Skeletal muscle tissue (tissue), 3 donors: ENCODE measurements at regions not wholly inside any gene's neighbourhood (a gene's known extent, or its start where the extent isn't known, plus 50 kb on each side); places are given as distances from the start of the nearest gene placed in this dataset.
"Not testable (repeated sequence)": the region's sequence is repeated elsewhere in the genome, so short reads cannot be mapped to it uniquely, and the experiment has no call there.

ENCODE experiments used
- H3K27ac ChIP-seq: one replicate; pipeline ENCODE4 v1.7.0; 2013; ENCODE audit warnings: mild to moderate bottlenecking, low read depth, low read length, inconsistent platforms
- H3K27me3 ChIP-seq, 3 donors: one replicate each; pipeline ENCODE4 v1.7.0; 2013; ENCODE audit warnings: low read length in 3 of 3; ENCODE audit not compliant: control insufficient read depth in 3 of 3, insufficient read depth in 3 of 3
- H3K36me3 ChIP-seq, 3 donors: one replicate each; pipeline ENCODE4 v1.7.0; 2013; ENCODE audit warnings: low read length in 3 of 3; ENCODE audit not compliant: control insufficient read depth in 3 of 3, insufficient read depth in 3 of 3
- H3K4me1 ChIP-seq, 3 donors: one replicate each; pipeline ENCODE4 v1.7.0; 2013; ENCODE audit warnings: low read length in 3 of 3, mild to moderate bottlenecking in 3 of 3; ENCODE audit not compliant: control insufficient read depth in 3 of 3, insufficient read depth in 3 of 3
- H3K4me3 ChIP-seq, 3 donors: one replicate each; pipeline ENCODE4 v1.7.0; 2013; ENCODE audit warnings: low read length in 3 of 3
- H3K9ac ChIP-seq, 3 donors: one replicate each; pipeline ENCODE4 v1.7.0; 2013; ENCODE audit warnings: low read length in 3 of 3, mild to moderate bottlenecking in 3 of 3, moderate library complexity in 2 of 3, low read depth in 1 of 3
- H3K9me3 ChIP-seq, 3 donors: one replicate each; pipeline ENCODE4 v1.7.0; 2013; ENCODE audit warnings: low read length in 3 of 3; ENCODE audit not compliant: control insufficient read depth in 3 of 3
- donor health status: Osteomylitis.

GRCh38 chr16:63169100-63169499, 1132.9 kb upstream of the CDH8 start:
- Histone ChIP-seq H3K27me3 (no peaks in the 10 kb centered on the region), H3K36me3 (no peaks in the 10 kb centered on the region), H3K9ac (no peak overlapping the region), H3K4me3 (no peak overlapping the region), H3K4me1 (no peaks in the 10 kb centered on the region), H3K9me3 (no peaks in the 10 kb centered on the region), H3K27ac (no peak overlapping the region)

DNA sequence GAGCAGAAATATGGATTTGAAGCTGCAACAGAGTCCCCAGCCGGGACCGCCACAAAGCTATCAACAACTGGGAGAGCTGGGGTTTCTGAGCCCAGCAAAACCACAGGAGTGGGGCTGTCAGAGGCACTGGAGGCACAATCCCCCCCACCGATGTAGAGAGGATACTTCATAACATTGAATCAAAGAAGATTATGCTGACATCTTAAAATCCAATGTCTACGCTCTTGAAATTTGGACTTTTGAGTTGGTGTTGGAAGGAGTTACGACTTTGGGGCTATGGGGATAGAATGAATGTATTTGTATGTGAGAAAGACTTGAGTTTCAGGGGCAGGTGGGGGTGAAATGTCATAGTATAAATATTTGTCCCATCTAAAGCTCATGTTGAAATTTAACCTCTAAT, 1121.6 kb upstream of the CDH8 start:
- Histone ChIP-seq H3K36me3 (no peaks in the 10 kb centered on the region), H3K27me3 (no peaks in the 10 kb centered on the region), H3K4me3 (no peak overlapping the region), H3K9ac (no peak overlapping the region), H3K9me3 (no peaks in the 10 kb centered on the region), H3K27ac (no peak overlapping the region), H3K4me1 (no peaks in the 10 kb centered on the region)

- H3K27me3 ChIP-seq: no peaks in the 10 kb centered on the region
- no peaks in the 10 kb centered on the region for H3K9me3 ChIP-seq
- no peaks in the 10 kb centered on the region for H3K4me1 ChIP-seq
- H3K9ac ChIP-seq: no peak overlapping the region
- H3K4me3 ChIP-seq: no peak overlapping the region
- no peaks in the 10 kb centered on the region for H3K36me3 ChIP-seq
- no peak overlapping the region for H3K27ac ChIP-seq
Measured at GRCh38 chr16:63146251-63146650, 1110.0 kb upstream of the CDH8 start.

DNA sequence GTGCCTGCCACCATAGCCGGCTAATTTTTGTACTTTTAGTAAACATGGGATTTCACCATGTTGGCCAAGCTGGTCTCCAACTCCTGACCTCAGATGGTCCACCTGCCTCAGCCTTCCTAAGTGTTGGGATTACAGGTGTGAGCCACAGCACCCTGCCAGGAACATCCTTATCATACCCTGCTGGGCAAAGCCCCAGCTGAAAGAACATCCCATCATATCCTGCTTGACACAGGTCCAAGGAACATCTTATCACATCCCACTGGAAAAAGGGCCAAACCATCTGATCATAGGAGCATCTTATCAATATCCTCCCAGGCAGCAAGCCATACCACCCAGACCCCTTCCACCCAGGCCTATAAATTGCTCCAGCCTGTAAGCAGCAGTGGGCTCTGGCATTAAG, 1109.2 kb upstream of the CDH8 start:
- Histone ChIP-seq H3K27ac (no peak overlapping the region), H3K36me3 (no peaks in the 10 kb centered on the region), H3K9ac (no peak overlapping the region), H3K27me3 (no peaks in the 10 kb centered on the region), H3K4me1 (no peaks in the 10 kb centered on the region), H3K4me3 (no peak overlapping the region), H3K9me3 (no peaks in the 10 kb centered on the region)

DNA sequence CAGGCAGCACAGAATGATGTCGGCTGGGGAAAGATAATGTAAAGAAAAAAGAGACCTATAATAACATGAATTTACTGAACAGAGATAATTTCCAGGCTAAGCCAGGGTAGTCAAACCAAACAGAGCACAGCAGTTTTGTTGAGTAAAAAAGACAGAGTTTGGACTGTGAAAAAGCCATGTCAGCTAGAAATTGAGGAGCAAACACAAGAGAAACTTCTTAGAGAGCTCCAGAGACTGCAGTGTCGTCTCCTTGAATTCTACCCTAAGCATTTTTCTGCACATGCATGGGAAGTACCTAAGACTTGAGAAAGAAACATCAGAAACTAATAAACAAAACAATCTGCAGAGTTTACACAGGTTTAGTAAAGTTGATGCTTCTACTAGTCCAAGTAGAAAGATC, 1098.8 kb upstream of the CDH8 start:
- Histone ChIP-seq H3K4me1 (no peaks in the 10 kb centered on the region), H3K36me3 (no peaks in the 10 kb centered on the region), H3K9ac (no peak overlapping the region), H3K4me3 (no peak overlapping the region), H3K27ac (no peak overlapping the region), H3K27me3 (no peaks in the 10 kb centered on the region), H3K9me3 (no peaks in the 10 kb centered on the region)

DNA sequence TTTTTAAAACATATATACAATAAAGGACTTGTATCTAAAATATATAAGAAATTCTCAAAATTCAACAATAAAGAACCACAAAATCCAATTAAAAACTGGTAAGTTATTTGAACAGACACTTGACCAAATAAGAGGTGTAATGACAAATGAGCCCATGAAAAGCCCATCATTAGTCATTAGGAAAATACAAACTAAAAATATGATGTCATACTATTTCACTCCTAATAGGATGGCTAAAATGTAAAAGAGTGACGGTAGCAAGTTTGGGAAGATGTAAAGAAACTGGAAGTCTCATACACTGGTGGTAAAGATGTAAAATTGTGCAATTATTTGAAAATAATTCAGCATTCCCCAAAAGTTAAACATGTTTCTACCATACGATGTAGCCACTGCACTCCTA, 1095.3 kb upstream of the CDH8 start:
- Histone ChIP-seq H3K9me3 (no peaks in the 10 kb centered on the region), H3K27me3 (no peaks in the 10 kb centered on the region), H3K27ac (no peak overlapping the region), H3K9ac (no peak overlapping the region), H3K36me3 (no peaks in the 10 kb centered on the region), H3K4me3 (no peak overlapping the region), H3K4me1 (no peaks in the 10 kb centered on the region)

GRCh38 chr16:63130942-63131341, 1094.7 kb upstream of the CDH8 start:
- no peak overlapping the region for H3K9ac ChIP-seq

DNA sequence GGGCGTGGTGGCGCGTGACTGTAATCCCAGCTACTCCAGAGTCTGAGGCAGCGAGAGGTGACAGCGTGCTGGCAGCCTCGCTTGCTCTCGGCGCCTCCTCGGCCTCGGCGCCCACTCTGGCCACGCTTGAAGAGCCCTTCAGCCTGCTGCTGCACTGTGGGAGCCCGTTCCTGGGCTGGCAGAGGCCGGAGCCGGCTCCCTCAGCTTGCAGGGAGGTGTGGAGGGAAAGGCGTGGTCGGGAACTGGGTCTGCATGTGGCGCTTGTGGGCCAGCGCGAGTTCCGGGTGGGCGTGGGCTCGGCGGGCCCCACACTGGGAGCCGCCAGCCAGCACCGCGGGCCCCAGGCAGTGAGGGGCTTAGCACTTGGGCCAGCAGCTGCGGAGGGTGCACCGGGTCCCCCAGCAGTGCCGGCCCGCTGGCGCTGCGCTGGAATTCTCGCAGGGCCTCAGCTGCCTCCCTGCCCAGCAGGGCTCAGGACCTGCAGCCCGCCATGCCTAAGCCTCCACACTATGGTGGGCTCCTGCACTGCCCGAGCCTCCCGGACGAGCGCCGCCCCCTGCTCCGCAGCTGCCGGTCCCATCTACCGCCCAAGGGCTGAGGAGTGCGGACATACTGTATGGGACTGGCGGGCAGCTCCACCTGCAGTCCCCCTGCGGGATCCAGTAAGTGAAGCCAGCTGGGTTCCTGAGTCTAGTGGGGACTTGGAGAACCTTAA, 1093.3 kb upstream of the CDH8 start:
- no peaks in the 10 kb centered on the region for H3K4me1 ChIP-seq
- H3K27ac ChIP-seq: no peak overlapping the region
- no peak overlapping the region for H3K4me3 ChIP-seq
- no peaks in the 10 kb centered on the region for H3K27me3 ChIP-seq
- H3K9me3 ChIP-seq: no peaks in the 10 kb centered on the region
- no peak overlapping the region for H3K9ac ChIP-seq
- no peaks in the 10 kb centered on the region for H3K36me3 ChIP-seq

More at GRCh38 chr16:63130942-63131341, 1094.7 kb upstream of the CDH8 start:
- Histone ChIP-seq H3K4me1 (no peaks in the 10 kb centered on the region), H3K9me3 (no peaks in the 10 kb centered on the region), H3K36me3 (no peaks in the 10 kb centered on the region), H3K4me3 (no peak overlapping the region), H3K27me3 (no peaks in the 10 kb centered on the region), H3K27ac (no peak overlapping the region)

GRCh38 chr16:63119905-63120304, 1083.7 kb upstream of the CDH8 start:
- not testable (repeated sequence) for H3K27ac ChIP-seq, H3K9ac ChIP-seq, H3K4me3 ChIP-seq, H3K9me3 ChIP-seq, H3K4me1 ChIP-seq, H3K36me3 ChIP-seq, H3K27me3 ChIP-seq

GRCh38 chr16:63100082-63100481, 1063.8 kb upstream of the CDH8 start:
- H3K27me3 ChIP-seq: no peaks in the 10 kb centered on the region
- no peak overlapping the region for H3K27ac ChIP-seq
- H3K36me3 ChIP-seq: no peaks in the 10 kb centered on the region
- no peak overlapping the region for H3K4me3 ChIP-seq
- H3K9ac ChIP-seq: no peak overlapping the region
- no peaks in the 10 kb centered on the region for H3K4me1 ChIP-seq
- H3K9me3 ChIP-seq: peaks cover 0 to 2% (median 0%) of the 10 kb centered on the region in 3 donors
